CD14-positive monocyte (primary cell): ENCODE measurements at regions not wholly inside any gene's neighbourhood (a gene's known extent, or its start where the extent isn't known, plus 50 kb on each side); places are given as distances from the start of the nearest gene placed in this dataset.

Source experiments
- DNase-seq, 3 donors: peaks; one replicate each; pipeline ENCODE4 v3.0.0-alpha.2; 2011 to 2022
- H2AFZ ChIP-seq: 2 replicates; pipeline ENCODE4 v1.6.0; 2012; ENCODE audit warnings: mild to moderate bottlenecking, low read depth, low read length, inconsistent platforms; ENCODE audit not compliant: insufficient read depth, poor library complexity, severe bottlenecking
- H3K27ac ChIP-seq, 2 donors: 1 replicate in 1 of 2; 2 replicates in 1 of 2; pipeline ENCODE4 v1.5.1; 2012 to 2013; ENCODE audit warnings: low read length in 2 of 2, control low read depth in 1 of 2, inconsistent platforms in 1 of 2, low read depth in 1 of 2, mild to moderate bottlenecking in 1 of 2
- H3K27me3 ChIP-seq, 2 donors: one replicate each; pipeline versions ENCODE4 v1.6.0 to v1.6.1; 2011 to 2013; ENCODE audit warnings: low read length in 2 of 2; ENCODE audit not compliant: control insufficient read depth in 2 of 2, insufficient read depth in 2 of 2
- H3K36me3 ChIP-seq, 2 donors: replicated peaks in 1 of 2; 1 replicate in 1 of 2; 2 replicates in 1 of 2; pipeline versions ENCODE4 v1.5.1 to v1.6.1; 2012 to 2013; ENCODE audit warnings: low read length in 2 of 2, control low read depth in 1 of 2, inconsistent platforms in 1 of 2, mild to moderate bottlenecking in 1 of 2; ENCODE audit not compliant: insufficient read depth in 2 of 2, control insufficient read depth in 1 of 2
- H3K4me1 ChIP-seq, 2 donors: 1 replicate in 1 of 2; 2 replicates in 1 of 2; pipeline versions ENCODE4 v1.5.1 to v1.6.1; 2012 to 2013; ENCODE audit warnings: low read length in 2 of 2, control low read depth in 1 of 2, inconsistent platforms in 1 of 2, mild to moderate bottlenecking in 1 of 2, moderate library complexity in 1 of 2; ENCODE audit not compliant: insufficient read depth in 2 of 2, control insufficient read depth in 1 of 2
- H3K4me2 ChIP-seq: replicated peaks from 2 replicates; pipeline ENCODE3; 2012; ENCODE audit warnings: low read length, moderate library complexity, mild to moderate bottlenecking; ENCODE audit not compliant: poor library complexity, severe bottlenecking; ENCODE audit errors: extremely low read depth
- H3K4me3 ChIP-seq, 3 experiments: fragments of 200-600 bp in 1 of 3; sonication (generic) in 1 of 3; replicated peaks in 1 of 3; 1 replicate in 2 of 3; 2 replicates in 1 of 3; pipeline ENCODE4 v1.5.1; 2011 to 2013; ENCODE audit warnings: low read length in 3 of 3, mild to moderate bottlenecking in 3 of 3, control low read depth in 2 of 3, low read depth in 2 of 3, inconsistent platforms in 1 of 3, moderate library complexity in 1 of 3
- H3K79me2 ChIP-seq: 2 replicates; pipeline ENCODE4 v1.6.0; 2012; ENCODE audit warnings: mild to moderate bottlenecking, control low read depth, inconsistent platforms, low read length, moderate library complexity; ENCODE audit not compliant: insufficient read depth
- H3K9ac ChIP-seq: 2 replicates; pipeline ENCODE4 v1.6.0; 2017; ENCODE audit warnings: low read length, mild to moderate bottlenecking; ENCODE audit not compliant: insufficient read depth, poor library complexity, severe bottlenecking
- H3K9me3 ChIP-seq, 2 donors: replicated peaks in 1 of 2; 1 replicate in 1 of 2; 2 replicates in 1 of 2; pipeline versions ENCODE4 v1.5.1 to v1.6.1; 2012 to 2013; ENCODE audit warnings: low read length in 2 of 2, control low read depth in 1 of 2; ENCODE audit not compliant: control insufficient read depth in 1 of 2, insufficient read depth in 1 of 2
- H4K20me1 ChIP-seq: 2 replicates; pipeline ENCODE4 v1.6.0; 2012; ENCODE audit warnings: mild to moderate bottlenecking, low read length, control low read depth, moderate library complexity; ENCODE audit not compliant: insufficient read depth
- H3K27ac Mint-ChIP-seq, 7 donors: one replicate each; pipeline ENCODE4 v1.8.0; 2020; ENCODE audit warnings: mild to moderate bottlenecking in 7 of 7, mixed read lengths in 7 of 7, moderate library complexity in 6 of 7, inconsistent platforms in 2 of 7
- H3K27me3 Mint-ChIP-seq, 3 donors: one replicate each; pipeline ENCODE4 v1.8.0; 2021 to 2022; ENCODE audit warnings: low read depth in 3 of 3, mild to moderate bottlenecking in 3 of 3, mixed read lengths in 3 of 3, moderate library complexity in 3 of 3, inconsistent platforms in 1 of 3
- H3K36me3 Mint-ChIP-seq, 2 donors: one replicate each; pipeline ENCODE4 v1.8.0; 2020; ENCODE audit warnings: mixed read lengths in 2 of 2, inconsistent platforms in 1 of 2, mild to moderate bottlenecking in 1 of 2
- H3K4me1 Mint-ChIP-seq: one replicate; pipeline ENCODE4 v1.8.0; 2020; ENCODE audit warnings: mild to moderate bottlenecking, mixed read lengths
- H3K4me3 Mint-ChIP-seq, 2 donors: one replicate each; pipeline ENCODE4 v1.8.0; 2020; ENCODE audit warnings: mild to moderate bottlenecking in 2 of 2, mixed read lengths in 2 of 2, moderate library complexity in 1 of 2
- H3K9me3 Mint-ChIP-seq, 7 donors: one replicate each; pipeline ENCODE4 v1.8.0; 2020 to 2022; ENCODE audit warnings: mixed read lengths in 7 of 7, mild to moderate bottlenecking in 6 of 7, moderate library complexity in 6 of 7, inconsistent platforms in 2 of 7
- WGBS: methylation state at CpG from one replicate; pipeline ENCODE4 v1.1.5; 2013; ENCODE audit warnings: missing lambda C conversion rate; ENCODE audit not compliant: insufficient coverage; 5-methylcytosine and 5-hydroxymethylcytosine counted together
- intact Hi-C, 2 donors: fragments of 100-400 bp; cut with micrococcal nuclease; formaldehyde crosslinking; loops; one replicate each; pipeline versions ENCODE4 v1.15.0 to v1.15.1; 2023
- TF ChIP-seq, protein P1 (sequence below): fragments of 200-600 bp; IDR thresholded peaks from one replicate; pipeline ENCODE4 v1.8.0; 2022; ENCODE audit warnings: antibody characterized with exemption, mild to moderate bottlenecking

DNA sequence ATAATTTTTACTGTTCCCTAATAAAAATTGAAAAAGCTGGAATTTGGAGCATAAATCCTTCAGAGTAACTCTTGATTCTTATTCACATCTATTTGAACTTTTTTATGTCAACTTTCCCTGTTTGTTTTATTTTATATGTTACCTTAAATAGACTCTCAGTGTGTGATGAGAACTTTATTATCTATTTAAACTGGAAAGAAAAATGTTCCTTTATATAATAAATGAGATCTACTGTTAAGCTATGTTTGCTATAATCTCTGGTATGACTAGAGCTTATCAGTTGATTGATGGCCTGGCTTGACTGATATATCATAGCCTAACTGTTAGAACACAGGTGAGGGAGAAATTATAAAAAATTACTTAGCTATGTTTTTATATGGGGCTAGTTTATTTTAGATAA lies 330.6 kb upstream of the EPHA6 start:
- no peaks in the 10 kb centered on the region for H3K4me1 Mint-ChIP-seq
- Histone ChIP-seq H3K4me1 (no peaks in the 10 kb centered on the region), H3K36me3 (no peaks in the 10 kb centered on the region), H4K20me1 (no peaks in the 10 kb centered on the region), H3K9me3 (no peaks in the 10 kb centered on the region), H3K4me2 (no peak overlapping the region), H2AFZ (no peak overlapping the region), H3K79me2 (no peaks in the 10 kb centered on the region), H3K27ac (no peak overlapping the region), H3K9ac (no peak overlapping the region), H3K4me3 (no peak overlapping the region), H3K27me3 (no peaks in the 10 kb centered on the region)
- no peak overlapping the region for H3K27ac Mint-ChIP-seq
- H3K36me3 Mint-ChIP-seq, result no peaks in the 10 kb centered on the region
- TF ChIP-seq, protein P1, sequence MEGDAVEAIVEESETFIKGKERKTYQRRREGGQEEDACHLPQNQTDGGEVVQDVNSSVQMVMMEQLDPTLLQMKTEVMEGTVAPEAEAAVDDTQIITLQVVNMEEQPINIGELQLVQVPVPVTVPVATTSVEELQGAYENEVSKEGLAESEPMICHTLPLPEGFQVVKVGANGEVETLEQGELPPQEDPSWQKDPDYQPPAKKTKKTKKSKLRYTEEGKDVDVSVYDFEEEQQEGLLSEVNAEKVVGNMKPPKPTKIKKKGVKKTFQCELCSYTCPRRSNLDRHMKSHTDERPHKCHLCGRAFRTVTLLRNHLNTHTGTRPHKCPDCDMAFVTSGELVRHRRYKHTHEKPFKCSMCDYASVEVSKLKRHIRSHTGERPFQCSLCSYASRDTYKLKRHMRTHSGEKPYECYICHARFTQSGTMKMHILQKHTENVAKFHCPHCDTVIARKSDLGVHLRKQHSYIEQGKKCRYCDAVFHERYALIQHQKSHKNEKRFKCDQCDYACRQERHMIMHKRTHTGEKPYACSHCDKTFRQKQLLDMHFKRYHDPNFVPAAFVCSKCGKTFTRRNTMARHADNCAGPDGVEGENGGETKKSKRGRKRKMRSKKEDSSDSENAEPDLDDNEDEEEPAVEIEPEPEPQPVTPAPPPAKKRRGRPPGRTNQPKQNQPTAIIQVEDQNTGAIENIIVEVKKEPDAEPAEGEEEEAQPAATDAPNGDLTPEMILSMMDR, result no peak
- no peak for DNase-seq
- H3K9me3 Mint-ChIP-seq, result peaks cover 0 to 5% (median 2%) of the 10 kb centered on the region in 7 donors
- no peaks in the 10 kb centered on the region for H3K27me3 Mint-ChIP-seq
- intact Hi-C loops, result no loop called here
- H3K4me3 Mint-ChIP-seq, result no peak overlapping the region

DNA sequence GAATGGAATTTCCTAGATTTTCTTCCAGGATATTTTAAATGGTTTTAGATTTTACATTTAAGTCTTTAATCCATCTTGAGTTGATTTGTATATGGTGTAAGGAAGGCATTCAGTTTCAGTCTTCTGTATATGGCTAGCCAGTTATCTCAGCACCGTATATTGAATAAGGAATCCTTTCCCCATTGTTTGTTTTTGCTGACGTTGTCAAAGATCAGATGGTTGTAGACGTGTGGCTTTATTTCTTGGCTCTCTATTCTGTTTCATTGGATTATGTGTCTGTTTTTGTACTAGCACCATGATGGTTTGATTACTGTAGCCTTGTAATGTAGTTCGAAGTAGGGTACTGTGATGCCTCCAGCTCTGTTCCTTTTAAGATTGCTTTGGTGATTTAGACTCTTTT lies 325.7 kb upstream of the EPHA6 start:
- WGBS, result 100% methylated on average over 1 of the region's 4 CpGs
- Histone ChIP-seq H3K27me3 (no peaks in the 10 kb centered on the region), H3K4me1 (no peaks in the 10 kb centered on the region), H3K27ac (no peak overlapping the region), H3K4me3 (no peak overlapping the region), H3K36me3 (no peaks in the 10 kb centered on the region), H3K9ac (no peak overlapping the region), H4K20me1 (no peaks in the 10 kb centered on the region), H2AFZ (no peak overlapping the region), H3K4me2 (no peak overlapping the region), H3K9me3 (peaks cover 8% of the 10 kb centered on the region in 2 donors), H3K79me2 (no peaks in the 10 kb centered on the region)
- TF ChIP-seq, protein P1, result no peak
- intact Hi-C loops, result no loop called here
- Mint-ChIP-seq H3K27ac (no peak overlapping the region), H3K9me3 (peaks cover 3 to 15% (median 8%) of the 10 kb centered on the region in 7 donors), H3K27me3 (no peaks in the 10 kb centered on the region), H3K4me3 (no peak overlapping the region), H3K36me3 (no peaks in the 10 kb centered on the region), H3K4me1 (no peaks in the 10 kb centered on the region)
- DNase-seq, result no peak
